PC-9 (cell line): ENCODE measurements at regions not wholly inside any gene's neighbourhood (a gene's known extent, or its start where the extent isn't known, plus 50 kb on each side); places are given as distances from the start of the nearest gene placed in this dataset.

Experiments used
- EZH2 ChIP-seq: fragments of 200-600 bp; sonication (generic); IDR thresholded peaks from 2 replicates; pipeline ENCODE4 v1.8.0; 2017; ENCODE audit warnings: antibody characterized with exemption, low read depth
- TF ChIP-seq, protein P1 (sequence below): fragments of 200-600 bp; sonication (generic); conservative IDR thresholded peaks from 2 replicates; pipeline ENCODE4 v1.6.1; 2017; ENCODE audit warnings: mixed run types, antibody characterized with exemption, mild to moderate bottlenecking, moderate library complexity

GRCh38 chr5:24864244-24864643 lies 219.5 kb upstream of the CDH10 start:
- TF ChIP-seq, protein P1, sequence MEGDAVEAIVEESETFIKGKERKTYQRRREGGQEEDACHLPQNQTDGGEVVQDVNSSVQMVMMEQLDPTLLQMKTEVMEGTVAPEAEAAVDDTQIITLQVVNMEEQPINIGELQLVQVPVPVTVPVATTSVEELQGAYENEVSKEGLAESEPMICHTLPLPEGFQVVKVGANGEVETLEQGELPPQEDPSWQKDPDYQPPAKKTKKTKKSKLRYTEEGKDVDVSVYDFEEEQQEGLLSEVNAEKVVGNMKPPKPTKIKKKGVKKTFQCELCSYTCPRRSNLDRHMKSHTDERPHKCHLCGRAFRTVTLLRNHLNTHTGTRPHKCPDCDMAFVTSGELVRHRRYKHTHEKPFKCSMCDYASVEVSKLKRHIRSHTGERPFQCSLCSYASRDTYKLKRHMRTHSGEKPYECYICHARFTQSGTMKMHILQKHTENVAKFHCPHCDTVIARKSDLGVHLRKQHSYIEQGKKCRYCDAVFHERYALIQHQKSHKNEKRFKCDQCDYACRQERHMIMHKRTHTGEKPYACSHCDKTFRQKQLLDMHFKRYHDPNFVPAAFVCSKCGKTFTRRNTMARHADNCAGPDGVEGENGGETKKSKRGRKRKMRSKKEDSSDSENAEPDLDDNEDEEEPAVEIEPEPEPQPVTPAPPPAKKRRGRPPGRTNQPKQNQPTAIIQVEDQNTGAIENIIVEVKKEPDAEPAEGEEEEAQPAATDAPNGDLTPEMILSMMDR, result no peak
- no peak for TF ChIP-seq EZH2
